ENCODE measurements at regions not wholly inside any gene's neighbourhood (a gene's known extent, or its start where the extent isn't known, plus 50 kb on each side); places are given as distances from the start of the nearest gene placed in this dataset.

GRCh38 chr6:54624216-54624615, 222.4 kb upstream of the FAM83B start:
- no peak for TF ChIP-seq POLR2A (IDR thresholded peaks at IDR 0.05)
- no peak for TF ChIP-seq CTCF (IDR thresholded peaks at IDR 0.05)
- no peak for TF ChIP-seq EP300 (IDR thresholded peaks at IDR 0.05)
- Histone ChIP-seq H3K9me3 (no peaks in the 10 kb centered on the region), H3K36me3 (no peaks in the 10 kb centered on the region), H3K4me1 (peaks cover 0 to 9% (median 0%) of the 10 kb centered on the region in 4 donors), H3K27ac (no peak overlapping the region), H3K27me3 (no peaks in the 10 kb centered on the region), H3K4me3 (no peak overlapping the region)
- no peak for DNase-seq (ENCODE audit: low spot score in 2 of 2)
- WGBS, 2 donors = 55 to 65% methylated on average over 1 of the region's 1 CpG

GRCh38 chr6:54624779-54625178, 221.8 kb upstream of the FAM83B start:
- WGBS, 2 donors = 92 to 94% methylated on average over 5 of the region's 5 CpGs
- H3K27me3 ChIP-seq = no peaks in the 10 kb centered on the region
- no peak overlapping the region for H3K27ac ChIP-seq
- no peaks in the 10 kb centered on the region for H3K36me3 ChIP-seq
- no peaks in the 10 kb centered on the region for H3K9me3 ChIP-seq
- H3K4me1 ChIP-seq = peaks cover 0 to 9% (median 0%) of the 10 kb centered on the region in 4 donors
- TF ChIP-seq POLR2A (IDR thresholded peaks at IDR 0.05) = no peak
- TF ChIP-seq EP300 (IDR thresholded peaks at IDR 0.05) = no peak
- no peak overlapping the region for H3K4me3 ChIP-seq
- DNase-seq (ENCODE audit: low spot score in 2 of 2) = no peak

GRCh38 chr6:54629131-54629530, 217.4 kb upstream of the FAM83B start:
- no peaks in the 10 kb centered on the region for H3K27me3 ChIP-seq
- H3K4me3 ChIP-seq = no peak overlapping the region
- no peak overlapping the region for H3K27ac ChIP-seq
- no peaks in the 10 kb centered on the region for H3K9me3 ChIP-seq
- 83 to 86% methylated on average over 1 of the region's 1 CpG for WGBS, 2 donors
- no peaks in the 10 kb centered on the region for H3K4me1 ChIP-seq
- H3K36me3 ChIP-seq = no peaks in the 10 kb centered on the region
- TF ChIP-seq CTCF (IDR thresholded peaks at IDR 0.05) (no peak), POLR2A (IDR thresholded peaks at IDR 0.05) (no peak), EP300 (IDR thresholded peaks at IDR 0.05) (no peak)
- no peak for DNase-seq (ENCODE audit: low spot score in 2 of 2)

GRCh38 chr6:54632984-54633565, 213.5 kb upstream of the FAM83B start:
- no peak for TF ChIP-seq POLR2A (IDR thresholded peaks at IDR 0.05)
- TF ChIP-seq CTCF (IDR thresholded peaks at IDR 0.05) = no peak
- TF ChIP-seq EP300 (IDR thresholded peaks at IDR 0.05) = no peak
- H3K4me1 ChIP-seq = no peaks in the 10 kb centered on the region
- no peak overlapping the region for H3K4me3 ChIP-seq
- WGBS, 2 donors = 79 to 87% methylated on average over 2 of the region's 2 CpGs
- no peaks in the 10 kb centered on the region for H3K36me3 ChIP-seq
- no peaks in the 10 kb centered on the region for H3K27me3 ChIP-seq
- no peaks in the 10 kb centered on the region for H3K9me3 ChIP-seq
- DNase-seq (ENCODE audit: low spot score in 2 of 2) = no peak
- no peak overlapping the region for H3K27ac ChIP-seq

- Histone ChIP-seq H3K27ac (no peak overlapping the region), H3K27me3 (no peaks in the 10 kb centered on the region), H3K4me3 (no peak overlapping the region), H3K9me3 (no peaks in the 10 kb centered on the region), H3K4me1 (no peaks in the 10 kb centered on the region), H3K36me3 (no peaks in the 10 kb centered on the region)
- 69 to 72% methylated on average over 4 of the region's 4 CpGs for WGBS, 2 donors
- no peak for TF ChIP-seq POLR2A (IDR thresholded peaks at IDR 0.05)
- no peak for TF ChIP-seq EP300 (IDR thresholded peaks at IDR 0.05)
- TF ChIP-seq CTCF (IDR thresholded peaks at IDR 0.05) = no peak
- no peak for DNase-seq (ENCODE audit: low spot score in 2 of 2)
These were observed 213.0 kb upstream of the FAM83B start for GRCh38 chr6:54633601-54634000.

GRCh38 chr6:54640911-54641310, 205.7 kb upstream of the FAM83B start:
- WGBS, 2 donors = 77 to 78% methylated on average over 1 of the region's 1 CpG
- Histone ChIP-seq H3K9me3 (no peaks in the 10 kb centered on the region), H3K27ac (no peak overlapping the region)

More at GRCh38 chr6:54640911-54641310, 205.7 kb upstream of the FAM83B start:
- Histone ChIP-seq H3K4me3 (no peak overlapping the region), H3K4me1 (peaks cover 0 to 8% (median 4%) of the 10 kb centered on the region in 4 donors), H3K27me3 (no peaks in the 10 kb centered on the region), H3K36me3 (no peaks in the 10 kb centered on the region)
- TF ChIP-seq CTCF (IDR thresholded peaks at IDR 0.05) (no peak), EP300 (IDR thresholded peaks at IDR 0.05) (no peak), POLR2A (IDR thresholded peaks at IDR 0.05) (no peak)
- no peak for DNase-seq (ENCODE audit: low spot score in 2 of 2)

Measured in tibial nerve (tissue), 4 donors.